ENCODE measurements at regions not wholly inside any gene's neighbourhood (a gene's known extent, or its start where the extent isn't known, plus 50 kb on each side); places are given as distances from the start of the nearest gene placed in this dataset.

- Histone ChIP-seq H3F3A (ENCODE audit: low read depth) (no peaks in the 10 kb centered on the region), H3K9ac (ENCODE audit: low read depth, low read length, poor library complexity, severe bottlenecking) (no peak overlapping the region), H3K9me2 (replicated peaks; ENCODE audit: low read depth, low read length) (no peaks in the 10 kb centered on the region), H3K79me2 (ENCODE audit: insufficient read depth, low read length) (no peaks in the 10 kb centered on the region), H2AFZ (ENCODE audit: low read length) (no peak overlapping the region), H3K4me3 (ENCODE audit: low read length, poor library complexity, severe bottlenecking) (no peak overlapping the region), H3K27me3 (ENCODE audit: insufficient read depth, low read length, poor library complexity, severe bottlenecking) (no peaks in the 10 kb centered on the region), H3K4me1 (ENCODE audit: insufficient read depth, low read length, poor library complexity, severe bottlenecking) (peaks cover 21% of the 10 kb centered on the region), H3K9me3 (ENCODE audit: insufficient read depth, low read depth, low read length) (no peaks in the 10 kb centered on the region), H3K36me3 (ENCODE audit: insufficient read depth, low read length) (no peaks in the 10 kb centered on the region), H3K4me2 (ENCODE audit: low read depth, low read length, poor library complexity, severe bottlenecking) (peak overlapping the region; percentile 25), H4K20me1 (ENCODE audit: insufficient read depth, low read length, poor library complexity, severe bottlenecking) (no peaks in the 10 kb centered on the region)
- TF ChIP-seq CTCF (conservative IDR thresholded peaks at IDR 0.05; ENCODE audit: low read length) (no peak), EZH2phosphoT487 (IDR thresholded peaks at IDR 0.05; ENCODE audit: borderline replicate concordance) (no peak)
Measured at GRCh38 chr3:111284503-111285183, 213.0 kb downstream of the NECTIN3 start.

- Histone ChIP-seq H3K9me2 (replicated peaks; ENCODE audit: low read depth, low read length) (no peaks in the 10 kb centered on the region), H3K27me3 (ENCODE audit: insufficient read depth, low read length, poor library complexity, severe bottlenecking) (no peaks in the 10 kb centered on the region), H3K9ac (ENCODE audit: low read depth, low read length, poor library complexity, severe bottlenecking) (no peak overlapping the region), H3K4me3 (ENCODE audit: low read length, poor library complexity, severe bottlenecking) (no peak overlapping the region), H3K79me2 (ENCODE audit: insufficient read depth, low read length) (no peaks in the 10 kb centered on the region), H3K36me3 (ENCODE audit: insufficient read depth, low read length) (no peaks in the 10 kb centered on the region), H3K4me2 (ENCODE audit: low read depth, low read length, poor library complexity, severe bottlenecking) (peak overlapping the region; percentile 25), H2AFZ (ENCODE audit: low read length) (no peak overlapping the region), H3F3A (ENCODE audit: low read depth) (no peaks in the 10 kb centered on the region), H4K20me1 (ENCODE audit: insufficient read depth, low read length, poor library complexity, severe bottlenecking) (no peaks in the 10 kb centered on the region), H3K9me3 (ENCODE audit: insufficient read depth, low read depth, low read length) (no peaks in the 10 kb centered on the region), H3K4me1 (ENCODE audit: insufficient read depth, low read length, poor library complexity, severe bottlenecking) (peaks cover 21% of the 10 kb centered on the region)
- no peak for TF ChIP-seq CTCF (conservative IDR thresholded peaks at IDR 0.05; ENCODE audit: low read length)
- TF ChIP-seq EZH2phosphoT487 (IDR thresholded peaks at IDR 0.05; ENCODE audit: borderline replicate concordance): no peak
Measured at GRCh38 chr3:111285184-111285538, 213.5 kb downstream of the NECTIN3 start.

DNA sequence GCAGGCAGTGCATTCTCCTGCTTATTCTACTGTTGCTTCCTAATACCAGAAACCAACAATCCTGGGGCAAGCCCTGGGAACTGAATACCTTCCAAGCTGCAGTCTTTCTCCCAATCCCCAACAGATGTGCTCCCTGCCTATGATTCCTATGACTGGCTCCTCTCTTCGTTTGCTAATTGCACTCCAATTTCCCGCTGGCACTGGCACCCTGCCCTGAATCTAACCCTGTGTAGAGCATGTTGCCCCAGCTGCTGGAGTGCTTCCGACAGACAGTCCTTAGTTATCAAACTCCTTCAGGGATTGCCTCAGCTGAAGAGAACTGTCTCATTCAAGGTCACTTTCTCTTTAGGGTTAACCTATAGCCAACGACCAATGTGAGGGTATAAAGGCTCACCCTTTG lies 214.1 kb downstream of the NECTIN3 start:
- TF ChIP-seq EZH2phosphoT487 (IDR thresholded peaks at IDR 0.05; ENCODE audit: borderline replicate concordance): no peak
- TF ChIP-seq CTCF (conservative IDR thresholded peaks at IDR 0.05; ENCODE audit: low read length): no peak
- no peaks in the 10 kb centered on the region for H3K79me2 ChIP-seq (ENCODE audit: insufficient read depth, low read length)
- no peak overlapping the region for H3K4me3 ChIP-seq (ENCODE audit: low read length, poor library complexity, severe bottlenecking)
- no peaks in the 10 kb centered on the region for H3F3A ChIP-seq (ENCODE audit: low read depth)
- peaks cover 21% of the 10 kb centered on the region for H3K4me1 ChIP-seq (ENCODE audit: insufficient read depth, low read length, poor library complexity, severe bottlenecking)
- peak overlapping the region; percentile 25 for H3K4me2 ChIP-seq (ENCODE audit: low read depth, low read length, poor library complexity, severe bottlenecking)
- H3K27me3 ChIP-seq (ENCODE audit: insufficient read depth, low read length, poor library complexity, severe bottlenecking): no peaks in the 10 kb centered on the region
- H2AFZ ChIP-seq (ENCODE audit: low read length): peak overlapping the region; percentile 12; the same call in 1 of the 2 replicates
- H3K9me2 ChIP-seq (replicated peaks; ENCODE audit: low read depth, low read length): no peaks in the 10 kb centered on the region
- no peaks in the 10 kb centered on the region for H3K9me3 ChIP-seq (ENCODE audit: insufficient read depth, low read depth, low read length)
- no peak overlapping the region for H3K9ac ChIP-seq (ENCODE audit: low read depth, low read length, poor library complexity, severe bottlenecking)
- no peaks in the 10 kb centered on the region for H4K20me1 ChIP-seq (ENCODE audit: insufficient read depth, low read length, poor library complexity, severe bottlenecking)
- no peaks in the 10 kb centered on the region for H3K36me3 ChIP-seq (ENCODE audit: insufficient read depth, low read length)

Measured in Loucy (cell line).